Cerebellar cortex (tissue), 1 donor: ENCODE measurements at regions not wholly inside any gene's neighbourhood (a gene's known extent, or its start where the extent isn't known, plus 50 kb on each side); places are given as distances from the start of the nearest gene placed in this dataset.

Experiments used
- DNase-seq: peaks from one replicate; pipeline ENCODE4 v3.0.0-alpha.2; 2015; ENCODE audit warnings: low spot score

GRCh38 chr5:33210978-33211377 is 229.8 kb upstream of the TARS1 start:
- DNase-seq, result no peak

GRCh38 chr5:33212439-33212838 is 228.3 kb upstream of the TARS1 start:
- no peak for DNase-seq

- no peak for DNase-seq
These were observed 227.9 kb upstream of the TARS1 start for GRCh38 chr5:33212900-33213299.

- DNase-seq, result no peak
These were observed 217.0 kb upstream of the TARS1 start for GRCh38 chr5:33223563-33224284.

GRCh38 chr5:33224285-33224961 is 216.3 kb upstream of the TARS1 start:
- no peak for DNase-seq

GRCh38 chr5:33227247-33227646 is 213.5 kb upstream of the TARS1 start:
- DNase-seq, result no peak

GRCh38 chr5:33227746-33228145 is 213.0 kb upstream of the TARS1 start:
- no peak for DNase-seq

- DNase-seq, result no peak
These were observed 212.6 kb upstream of the TARS1 start for GRCh38 chr5:33228149-33228548.

- DNase-seq, result no peak
These were observed 211.5 kb upstream of the TARS1 start for GRCh38 chr5:33229216-33229615.

GRCh38 chr5:33230467-33231078 is 210.2 kb upstream of the TARS1 start:
- no peak for DNase-seq

GRCh38 chr5:33231214-33231710 is 209.5 kb upstream of the TARS1 start:
- DNase-seq, result no peak

GRCh38 chr5:33231935-33232334 is 208.8 kb upstream of the TARS1 start:
- DNase-seq, result no peak

- DNase-seq, result no peak
These were observed 207.8 kb upstream of the TARS1 start for GRCh38 chr5:33232731-33233505.

- DNase-seq, result no peak
These were observed 205.5 kb upstream of the TARS1 start for GRCh38 chr5:33235304-33235703.

GRCh38 chr5:33235824-33236223 is 204.9 kb upstream of the TARS1 start:
- no peak for DNase-seq

GRCh38 chr5:33237471-33237870 is 203.3 kb upstream of the TARS1 start:
- no peak for DNase-seq

GRCh38 chr5:33238826-33239695 is 201.7 kb upstream of the TARS1 start:
- DNase-seq, result no peak

- no peak for DNase-seq
These were observed 200.2 kb upstream of the TARS1 start for GRCh38 chr5:33240558-33240957.

- no peak for DNase-seq
These were observed 199.0 kb upstream of the TARS1 start for GRCh38 chr5:33241802-33242201.

GRCh38 chr5:33242277-33242676 is 198.5 kb upstream of the TARS1 start:
- DNase-seq, result no peak

GRCh38 chr5:33244441-33245150 is 196.2 kb upstream of the TARS1 start:
- no peak for DNase-seq
